K562 (cell line): ENCODE measurements at regions not wholly inside any gene's neighbourhood (a gene's known extent, or its start where the extent isn't known, plus 50 kb on each side); places are given as distances from the start of the nearest gene placed in this dataset.

ENCODE experiments used
- ATAC-seq: fragments of 200-7000 bp; cut with Tn5 transposase; 3 replicates; pipeline ENCODE4 v1.9.1; 2020; ENCODE audit warnings: moderate library complexity
- BruUV-seq: library from RNA; stranded (reverse); fragments of 400-500 nt; replicated peaks from 2 replicates; lab custom pipeline; 2021; lab: Mats Ljungman, UMichigan
- CTCF ChIA-PET: fragments of 300-600 bp; formaldehyde crosslinking; extraction: SDS; loops from one replicate; lab custom pipeline; 2021; ENCODE audit warnings: low intra/inter-chr PET ratio; lab: Yijun Ruan, JAX
- POLR2A ChIA-PET: fragments of 300-600, 350-650 bp; sonication (Branson Sonifier 250); formaldehyde crosslinking; extraction: SDS; loops from one replicate; lab custom pipeline; 2021; ENCODE audit warnings: antibody characterized with exemption, inconsistent platforms; lab: Yijun Ruan, JAX
- DNase-seq, 4 experiments: peaks; one replicate each; pipeline versions ENCODE4 v3.0.0 to v3.0.0-alpha.2; 2011 to 2018; ENCODE audit warnings: low spot score in 3 of 4, mixed read lengths in 3 of 4; ENCODE audit errors: extremely low read depth in 1 of 4
- FAIRE-seq: peaks from 2 replicates; lab custom pipeline; 2011; peaks lifted over from hg19 to GRCh38; lab: Jason Lieb, UNC
- H2AFZ ChIP-seq: 2 replicates; pipeline ENCODE4 v1.6.0; 2011; ENCODE audit warnings: low read depth, low read length, control low read depth, inconsistent platforms
- H3K27ac ChIP-seq: fragments of 200-600 bp; 3 replicates; pipeline ENCODE4 v1.8.0; 2011; ENCODE audit warnings: low read depth, mild to moderate bottlenecking, control low read depth, inconsistent platforms, low read length, moderate library complexity, mixed read lengths; ENCODE audit errors: extremely low read depth
- H3K27me3 ChIP-seq, 2 experiments: fragments of 300-600 bp in 1 of 2; 2 replicates in 1 of 2; 3 replicates in 1 of 2; pipeline versions ENCODE4 v1.6.0 to v1.8.0; 2011; ENCODE audit warnings: inconsistent platforms in 2 of 2, low read length in 2 of 2, mild to moderate bottlenecking in 1 of 2, mixed read lengths in 1 of 2, moderate library complexity in 1 of 2; ENCODE audit not compliant: control insufficient read depth in 2 of 2, insufficient read depth in 2 of 2
- H3K36me3 ChIP-seq: fragments of 300-600 bp; 3 replicates; pipeline ENCODE4 v1.8.0; 2011; ENCODE audit warnings: mild to moderate bottlenecking, low read length, inconsistent platforms; ENCODE audit not compliant: control insufficient read depth, insufficient read depth
- H3K4me1 ChIP-seq, 2 experiments: fragments of 200-600 bp in 1 of 2; replicated peaks in 1 of 2; 2 replicates in 1 of 2; 3 replicates in 1 of 2; pipeline versions ENCODE4 v1.5.1 to v1.8.0; 2011; ENCODE audit warnings: inconsistent platforms in 2 of 2, low read length in 2 of 2, mild to moderate bottlenecking in 1 of 2, mixed read lengths in 1 of 2, moderate library complexity in 1 of 2; ENCODE audit not compliant: control insufficient read depth in 2 of 2, insufficient read depth in 2 of 2
- H3K4me2 ChIP-seq: 2 replicates; pipeline ENCODE4 v1.6.1; 2011; ENCODE audit warnings: low read length, control low read depth, inconsistent platforms, mixed read lengths; ENCODE audit not compliant: insufficient read depth
- H3K4me3 ChIP-seq: fragments of 200-600 bp; sonication (generic), shearing (Covaris generic); 2 replicates; pipeline ENCODE4 v1.5.1; 2016; ENCODE audit warnings: control low read depth, inconsistent platforms
- H3K79me2 ChIP-seq: fragments of 200-600 bp; 3 replicates; pipeline ENCODE4 v1.8.0; 2011; ENCODE audit warnings: low read length, inconsistent platforms; ENCODE audit not compliant: control insufficient read depth, insufficient read depth
- H3K9ac ChIP-seq, 2 experiments: 2 replicates each; pipeline versions ENCODE4 v1.6.0 to v1.6.1; 2011; ENCODE audit warnings: low read depth in 2 of 2, low read length in 2 of 2, control low read depth in 1 of 2, inconsistent platforms in 1 of 2, mild to moderate bottlenecking in 1 of 2, mixed read lengths in 1 of 2; ENCODE audit not compliant: insufficient read depth in 1 of 2
- H3K9me1 ChIP-seq: one replicate; pipeline ENCODE4 v1.6.0; 2011; ENCODE audit warnings: inconsistent platforms, mild to moderate bottlenecking, low read length, moderate library complexity; ENCODE audit not compliant: control insufficient read depth, insufficient read depth
- H3K9me3 ChIP-seq: replicated peaks from 2 replicates; pipeline ENCODE4 v1.5.1; 2011; ENCODE audit warnings: low read depth, low read length, inconsistent platforms; ENCODE audit not compliant: control insufficient read depth, insufficient read depth
- H4K20me1 ChIP-seq: replicated peaks from 2 replicates; pipeline ENCODE4 v1.6.1; 2011; ENCODE audit warnings: low read length, inconsistent platforms, mixed read lengths; ENCODE audit not compliant: control insufficient read depth, insufficient read depth
- BMI1 ChIP-seq: fragments of 150-350 bp; IDR thresholded peaks from 2 replicates; pipeline ENCODE4 v1.6.1; 2014; ENCODE audit warnings: low read length
- CREB3L1 ChIP-seq: fragments of 450-650 bp; IDR thresholded peaks from 2 replicates; pipeline ENCODE4 v1.6.1; 2014; ENCODE audit warnings: low read depth, mild to moderate bottlenecking, moderate library complexity, borderline replicate concordance
- FUS ChIP-seq: fragments of 200-400 bp; formaldehyde crosslinking; optimal IDR thresholded peaks from 2 replicates; pipeline ENCODE3; 2017; ENCODE audit warnings: low read depth, low read length
- GTF2A2 ChIP-seq: IDR thresholded peaks from 2 replicates; pipeline ENCODE4 v1.6.1; 2016; ENCODE audit warnings: mild to moderate bottlenecking, missing genetic modification characterization, missing compliant biosample characterization
- LARP7 ChIP-seq: fragments of 450-650 bp; IDR thresholded peaks from 2 replicates; pipeline ENCODE4 v1.6.1; 2016
- MBD1 ChIP-seq: fragments of 250-450 bp; sonication (Bioruptor Pico); IDR thresholded peaks from 2 replicates; pipeline ENCODE4 v1.8.0; 2022; ENCODE audit warnings: inconsistent platforms
- NFIX ChIP-seq: fragments of 250-450 bp; sonication (Bioruptor Pico); IDR thresholded peaks from 2 replicates; pipeline ENCODE4 v1.4.0; 2020; ENCODE audit warnings: low read depth, mild to moderate bottlenecking, moderate library complexity
- PCBP2 ChIP-seq: fragments of 200-400 bp; formaldehyde crosslinking; IDR thresholded peaks from 2 replicates; pipeline ENCODE4 v1.6.1; 2018; ENCODE audit warnings: low read length, low read depth, mild to moderate bottlenecking, moderate library complexity; ENCODE audit not compliant: poor library complexity, severe bottlenecking
- PRPF4 ChIP-seq: fragments of 200-400 bp; formaldehyde crosslinking; IDR thresholded peaks from one replicate; pipeline ENCODE4 v1.6.1; 2017; ENCODE audit warnings: low read length, low read depth, mild to moderate bottlenecking; ENCODE audit not compliant: insufficient read depth, poor library complexity, severe bottlenecking
- PURB ChIP-seq: sonication (generic); formaldehyde crosslinking; IDR thresholded peaks from 2 replicates; pipeline ENCODE4 v1.9.0; 2021; ENCODE audit warnings: low read depth, mild to moderate bottlenecking, missing genetic modification reagents
- SRF ChIP-seq, 2 experiments: fragments of 250-450, 450-650 bp in 1 of 2; sonication (Bioruptor Pico) in 1 of 2; sonication (generic) in 1 of 2; formaldehyde crosslinking; IDR thresholded peaks; 2 replicates each; pipeline versions ENCODE4 v1.5.0 to v1.5.1; 2020 to 2022; ENCODE audit warnings: mild to moderate bottlenecking in 1 of 2, missing genetic modification reagents in 1 of 2
- ZKSCAN1 ChIP-seq: fragments of 150-350 bp; IDR thresholded peaks from 2 replicates; pipeline ENCODE4 v1.6.1; 2016; ENCODE audit warnings: low read depth, low read length
- ZNF197 ChIP-seq: fragments of 200-800 bp; sonication (Bioruptor generic); IDR thresholded peaks from 2 replicates; pipeline ENCODE4 v1.6.1; 2016; ENCODE audit warnings: low read depth, missing genetic modification characterization, missing compliant biosample characterization
- ZNF263 ChIP-seq: sonication (generic); formaldehyde crosslinking; IDR thresholded peaks from 2 replicates; pipeline ENCODE4 v1.8.0; 2022; ENCODE audit warnings: mild to moderate bottlenecking, missing genetic modification reagents, borderline replicate concordance
- ZNF717 ChIP-seq: fragments of 250-450 bp; sonication (Bioruptor Pico); IDR thresholded peaks from 2 replicates; pipeline ENCODE4 v1.5.0; 2021
- WGBS: fragments of 100-300 bp; shearing (Covaris generic); methylation state at CpG from one replicate; pipeline ENCODE4 v1.1.6; 2016; ENCODE audit warnings: low coverage, mixed read lengths; ENCODE audit not compliant: insufficient coverage; ENCODE audit errors: missing lambda C conversion rate; 5-methylcytosine and 5-hydroxymethylcytosine counted together
- in situ Hi-C: fragments of 300-500 bp; cut with MboI; formaldehyde crosslinking; loops from 4 replicates; pipeline ENCODE4 v1.15.0; 2018; ENCODE audit warnings: inconsistent platforms, mixed read lengths
- intact Hi-C: fragments of 100-400 bp; cut with micrococcal nuclease; formaldehyde crosslinking; loops from 2 replicates; pipeline ENCODE4 v1.14.2; 2022
- TF ChIP-seq, protein P1 (sequence below): fragments of 450-650 bp; IDR thresholded peaks from 2 replicates; pipeline ENCODE4 v1.7.1; 2018; ENCODE audit warnings: mild to moderate bottlenecking, low read depth; ENCODE audit not compliant: partially characterized antibody

GRCh38 chr12:30026621-30027234 lies 243.0 kb upstream of the TMTC1 start:
- Histone ChIP-seq H3K4me1 (no peaks in the 10 kb centered on the region), H3K9me3 (no peaks in the 10 kb centered on the region; the same call in 1 of the 2 replicates), H3K9me1 (no peaks in the 10 kb centered on the region), H3K27me3 (no peaks in the 10 kb centered on the region), H3K9ac (no peak overlapping the region), H3K79me2 (no peaks in the 10 kb centered on the region), H4K20me1 (no peaks in the 10 kb centered on the region), H3K4me3 (no peak overlapping the region), H3K4me2 (no peak overlapping the region), H3K27ac (no peak overlapping the region), H3K36me3 (no peaks in the 10 kb centered on the region), H2AFZ (no peak overlapping the region)
- intact Hi-C loops: no loop called here
- ChIA-PET CTCF (no interaction called here), POLR2A (no interaction called here)
- FAIRE-seq (no peak), DNase-seq (no peak), ATAC-seq (no peak)
- WGBS: 0% methylated on average over 2 of the region's 2 CpGs
- no TSS peak for BruUV-seq
- in situ Hi-C loops: no loop called here
- no peak for TF ChIP-seq ZNF717 (CRISPR knock-in tag)
- no peak for TF ChIP-seq PURB (CRISPR knock-in tag)
- TF ChIP-seq FUS: no peak
- TF ChIP-seq, protein P1, sequence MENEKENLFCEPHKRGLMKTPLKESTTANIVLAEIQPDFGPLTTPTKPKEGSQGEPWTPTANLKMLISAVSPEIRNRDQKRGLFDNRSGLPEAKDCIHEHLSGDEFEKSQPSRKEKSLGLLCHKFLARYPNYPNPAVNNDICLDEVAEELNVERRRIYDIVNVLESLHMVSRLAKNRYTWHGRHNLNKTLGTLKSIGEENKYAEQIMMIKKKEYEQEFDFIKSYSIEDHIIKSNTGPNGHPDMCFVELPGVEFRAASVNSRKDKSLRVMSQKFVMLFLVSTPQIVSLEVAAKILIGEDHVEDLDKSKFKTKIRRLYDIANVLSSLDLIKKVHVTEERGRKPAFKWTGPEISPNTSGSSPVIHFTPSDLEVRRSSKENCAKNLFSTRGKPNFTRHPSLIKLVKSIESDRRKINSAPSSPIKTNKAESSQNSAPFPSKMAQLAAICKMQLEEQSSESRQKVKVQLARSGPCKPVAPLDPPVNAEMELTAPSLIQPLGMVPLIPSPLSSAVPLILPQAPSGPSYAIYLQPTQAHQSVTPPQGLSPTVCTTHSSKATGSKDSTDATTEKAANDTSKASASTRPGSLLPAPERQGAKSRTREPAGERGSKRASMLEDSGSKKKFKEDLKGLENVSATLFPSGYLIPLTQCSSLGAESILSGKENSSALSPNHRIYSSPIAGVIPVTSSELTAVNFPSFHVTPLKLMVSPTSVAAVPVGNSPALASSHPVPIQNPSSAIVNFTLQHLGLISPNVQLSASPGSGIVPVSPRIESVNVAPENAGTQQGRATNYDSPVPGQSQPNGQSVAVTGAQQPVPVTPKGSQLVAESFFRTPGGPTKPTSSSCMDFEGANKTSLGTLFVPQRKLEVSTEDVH: no peak
- no peak for TF ChIP-seq GTF2A2 (tag)
- TF ChIP-seq ZNF263 (CRISPR knock-in tag): no peak
- no peak for TF ChIP-seq PRPF4
- TF ChIP-seq ZKSCAN1: no peak
- TF ChIP-seq MBD1 (CRISPR knock-in tag): no peak
- no peak for TF ChIP-seq PCBP2
- no peak for TF ChIP-seq BMI1
- no peak for TF ChIP-seq ZNF197 (CRISPR knock-in tag)
- no peak for TF ChIP-seq NFIX (CRISPR knock-in tag)
- no peak for TF ChIP-seq CREB3L1
- TF ChIP-seq LARP7: no peak
- no peak for TF ChIP-seq SRF (CRISPR knock-in tag; IDR thresholded peaks at IDR 0.05)
